ENCODE measurements at regions not wholly inside any gene's neighbourhood (a gene's known extent, or its start where the extent isn't known, plus 50 kb on each side); places are given as distances from the start of the nearest gene placed in this dataset.

GRCh38 chr17:33647956-33648355 lies 354.9 kb upstream of the ASIC2 start:
- dilution Hi-C loops (cut with MboI; ENCODE audit: extremely low pct_ligation_motif_present, low sequenced_read_pairs): no loop called here
- Histone ChIP-seq H3K9me3 (replicated peaks; ENCODE audit: control insufficient read depth, insufficient read depth, low read length) (no peaks in the 10 kb centered on the region), H3K4me3 (replicated peaks in 1 of 3; ENCODE audit: insufficient read depth in 1 of 3, low read depth in 1 of 3, low read length in 3 of 3) (no peak overlapping the region), H3K79me2 (ENCODE audit: control insufficient read depth, insufficient read depth, low read length) (no peaks in the 10 kb centered on the region), H3K36me3 (ENCODE audit: control insufficient read depth in 2 of 2, extremely low read depth in 1 of 2, insufficient read depth in 2 of 2, low read length in 2 of 2) (no peaks in the 10 kb centered on the region), H3K4me1 (ENCODE audit: control insufficient read depth, extremely low read depth, insufficient read depth, low read length) (no peaks in the 10 kb centered on the region), H2AFZ (ENCODE audit: low read depth, low read length) (no peak overlapping the region), H3K4me2 (ENCODE audit: insufficient read depth, low read length) (no peak overlapping the region), H3K9me1 (replicated peaks; ENCODE audit: control insufficient read depth, extremely low read depth, insufficient read depth, low read length) (no peaks in the 10 kb centered on the region), H3K27me3 (ENCODE audit: control insufficient read depth in 2 of 2, insufficient read depth in 2 of 2, low read length in 2 of 2) (no peaks in the 10 kb centered on the region), H4K20me1 (replicated peaks; ENCODE audit: control insufficient read depth, extremely low read depth, insufficient read depth, low read length) (no peaks in the 10 kb centered on the region), H3K27ac (ENCODE audit: insufficient read depth, low read depth, low read length) (no peak overlapping the region), H3K9ac (replicated peaks; ENCODE audit: extremely low read depth, insufficient read depth, low read length) (no peak overlapping the region)
- BruUV-seq (replicated peaks): no TSS peak
- POLR2A ChIA-PET: no interaction called here
- no peak for DNase-seq (ENCODE audit: low read depth, low spot score)
- FAIRE-seq: no peak
- intact Hi-C loops (cut with micrococcal nuclease): loop anchor here (2.0 kb wide), 1 partner anchor 127 kb away; no protein-coding TSS in a partner anchor
- CTCF ChIA-PET: no interaction called here
- TF ChIP-seq MYC (IDR thresholded peaks at IDR 0.05; ENCODE audit: low read depth, low read length): no peak
- TF ChIP-seq EZH2 (IDR thresholded peaks at IDR 0.05; ENCODE audit: borderline replicate concordance, low read depth, low read length, severe bottlenecking): no peak
- TF ChIP-seq POLR2AphosphoS5 (IDR thresholded peaks at IDR 0.05; ENCODE audit: insufficient read depth, low read depth, low read length): no peak
- no peak for TF ChIP-seq JUN (IDR thresholded peaks at IDR 0.05; ENCODE audit: borderline replicate concordance, insufficient read depth, insufficient read length, low read depth)
- no peak for TF ChIP-seq POLR2A (IDR thresholded peaks at IDR 0.05; ENCODE audit: low read depth, low read length)
- no peak for TF ChIP-seq MAX (IDR thresholded peaks at IDR 0.05; ENCODE audit: insufficient read depth, insufficient read length)
- no peak for TF ChIP-seq CTCF (IDR thresholded peaks at IDR 0.05; ENCODE audit: extremely low read depth in 1 of 2, insufficient read depth in 1 of 2, low read depth in 1 of 2, low read length in 2 of 2)
- no peak for TF ChIP-seq FOS (IDR thresholded peaks at IDR 0.05; ENCODE audit: borderline replicate concordance, insufficient read depth, low read length)
- TF ChIP-seq GATA2 (IDR thresholded peaks at IDR 0.05; ENCODE audit: insufficient read depth, insufficient read length, low read depth, low read length): no peak

Data from endothelial cell of umbilical vein (primary cell).